PC-9 (cell line): ENCODE measurements at regions not wholly inside any gene's neighbourhood (a gene's known extent, or its start where the extent isn't known, plus 50 kb on each side); places are given as distances from the start of the nearest gene placed in this dataset.

Source experiments
- BruUV-seq: library from RNA; stranded (reverse); fragments of 400-500 nt; replicated peaks from 2 replicates; lab custom pipeline; 2021; lab: Mats Ljungman, UMichigan
- CTCF ChIA-PET: fragments of 300-600 bp; sonication (Branson Sonifier 250); formaldehyde crosslinking; loops from one replicate; lab custom pipeline; 2022; ENCODE audit warnings: antibody characterized with exemption; lab: Charles Lee
- POLR2A ChIA-PET: fragments of 300-600 bp; sonication (Branson Sonifier 250); formaldehyde crosslinking; loops from one replicate; lab custom pipeline; 2022; ENCODE audit warnings: antibody characterized with exemption; ENCODE audit not compliant: unreplicated experiment; lab: Charles Lee
- DNase-seq, 2 experiments: peaks; one replicate each; pipeline versions ENCODE4 v3.0.0 to v3.0.0-alpha.2; 2015 to 2022; ENCODE audit warnings: mixed read lengths in 1 of 2
- H2AFZ ChIP-seq: fragments of 200-600 bp; sonication (generic); 2 replicates; pipeline ENCODE4 v1.8.1; 2017; ENCODE audit warnings: antibody characterized with exemption
- H3F3A ChIP-seq: fragments of 200-600 bp; sonication (generic); 2 replicates; pipeline ENCODE4 v1.8.1; 2017; ENCODE audit warnings: antibody characterized with exemption, mild to moderate bottlenecking, low read depth; ENCODE audit not compliant: insufficient read depth
- H3K27ac ChIP-seq: fragments of 200-600 bp; sonication (generic); 2 replicates; pipeline ENCODE4 v1.6.1; 2016; ENCODE audit warnings: mixed run types
- H3K27me3 ChIP-seq: fragments of 200-600 bp; sonication (generic); 2 replicates; pipeline ENCODE4 v1.6.1; 2016; ENCODE audit warnings: low read depth, mixed run types; ENCODE audit not compliant: insufficient read depth
- H3K36me3 ChIP-seq: fragments of 200-600 bp; sonication (generic); 2 replicates; pipeline ENCODE4 v1.6.1; 2016; ENCODE audit warnings: low read depth, mixed run types
- H3K4me1 ChIP-seq: fragments of 200-600 bp; sonication (generic); replicated peaks from 2 replicates; pipeline ENCODE4 v1.6.1; 2016; ENCODE audit warnings: mixed run types; ENCODE audit not compliant: insufficient read depth
- H3K4me2 ChIP-seq: fragments of 200-600 bp; sonication (generic); 2 replicates; pipeline ENCODE4 v1.6.1; 2017; ENCODE audit warnings: mixed run types
- H3K4me3 ChIP-seq: fragments of 200-600 bp; sonication (generic); 2 replicates; pipeline ENCODE4 v1.6.1; 2016; ENCODE audit warnings: mixed run types
- H3K79me2 ChIP-seq: fragments of 200-600 bp; sonication (generic); 2 replicates; pipeline ENCODE4 v1.6.1; 2017; ENCODE audit warnings: low read depth, mixed run types
- H3K9me2 ChIP-seq: fragments of 200-600 bp; sonication (generic); 2 replicates; pipeline ENCODE4 v1.8.1; 2017; ENCODE audit warnings: mild to moderate bottlenecking; ENCODE audit not compliant: insufficient read depth
- H3K9me3 ChIP-seq: fragments of 200-600 bp; sonication (generic); 2 replicates; pipeline ENCODE4 v1.8.1; 2016; ENCODE audit warnings: low read depth; ENCODE audit not compliant: insufficient read depth
- H4K20me1 ChIP-seq: fragments of 200-600 bp; sonication (generic); 2 replicates; pipeline ENCODE4 v1.8.1; 2017; ENCODE audit not compliant: insufficient read depth
- EZH2 ChIP-seq: fragments of 200-600 bp; sonication (generic); IDR thresholded peaks from 2 replicates; pipeline ENCODE4 v1.8.0; 2017; ENCODE audit warnings: antibody characterized with exemption, low read depth
- intact Hi-C: fragments of 100-400 bp; cut with micrococcal nuclease; formaldehyde crosslinking; loops from one replicate; pipeline ENCODE4 v1.10.0; 2022; ENCODE audit not compliant: unreplicated experiment
- TF ChIP-seq, protein P1 (sequence below): fragments of 200-600 bp; sonication (generic); conservative IDR thresholded peaks from 2 replicates; pipeline ENCODE4 v1.6.1; 2017; ENCODE audit warnings: mixed run types, antibody characterized with exemption, mild to moderate bottlenecking, moderate library complexity

DNA sequence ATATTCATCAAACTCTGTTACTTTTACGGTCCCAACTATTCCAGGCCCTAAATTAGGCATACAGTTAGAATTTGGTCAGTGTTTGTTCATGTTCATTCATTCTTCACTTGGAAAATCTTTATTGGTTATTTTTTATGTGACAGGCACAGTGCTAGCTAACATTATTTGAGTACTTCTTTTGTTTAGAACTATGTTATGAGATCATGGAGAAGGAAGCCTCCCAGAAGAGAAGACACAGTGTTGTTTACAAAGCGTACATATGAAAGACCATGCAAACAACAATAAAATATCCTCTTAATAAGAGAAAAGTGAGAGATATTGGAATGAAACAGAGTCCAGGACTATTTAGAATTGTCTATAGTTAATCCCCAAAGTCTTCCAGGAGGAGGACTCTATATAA is 399.2 kb downstream of the LRIG3 start:
- Histone ChIP-seq H3K36me3 (no peaks in the 10 kb centered on the region), H4K20me1 (no peaks in the 10 kb centered on the region), H3K4me1 (no peaks in the 10 kb centered on the region), H2AFZ (no peak overlapping the region), H3K79me2 (no peaks in the 10 kb centered on the region), H3K4me2 (no peak overlapping the region), H3K27me3 (no peaks in the 10 kb centered on the region), H3K4me3 (no peak overlapping the region), H3K27ac (no peak overlapping the region), H3K9me2 (no peaks in the 10 kb centered on the region), H3K9me3 (no peaks in the 10 kb centered on the region; the same call in 1 of the 2 replicates), H3F3A (no peaks in the 10 kb centered on the region)
- BruUV-seq, result no TSS peak
- POLR2A ChIA-PET, result no interaction called here
- CTCF ChIA-PET, result no interaction called here
- intact Hi-C loops, result no loop called here
- TF ChIP-seq, protein P1, sequence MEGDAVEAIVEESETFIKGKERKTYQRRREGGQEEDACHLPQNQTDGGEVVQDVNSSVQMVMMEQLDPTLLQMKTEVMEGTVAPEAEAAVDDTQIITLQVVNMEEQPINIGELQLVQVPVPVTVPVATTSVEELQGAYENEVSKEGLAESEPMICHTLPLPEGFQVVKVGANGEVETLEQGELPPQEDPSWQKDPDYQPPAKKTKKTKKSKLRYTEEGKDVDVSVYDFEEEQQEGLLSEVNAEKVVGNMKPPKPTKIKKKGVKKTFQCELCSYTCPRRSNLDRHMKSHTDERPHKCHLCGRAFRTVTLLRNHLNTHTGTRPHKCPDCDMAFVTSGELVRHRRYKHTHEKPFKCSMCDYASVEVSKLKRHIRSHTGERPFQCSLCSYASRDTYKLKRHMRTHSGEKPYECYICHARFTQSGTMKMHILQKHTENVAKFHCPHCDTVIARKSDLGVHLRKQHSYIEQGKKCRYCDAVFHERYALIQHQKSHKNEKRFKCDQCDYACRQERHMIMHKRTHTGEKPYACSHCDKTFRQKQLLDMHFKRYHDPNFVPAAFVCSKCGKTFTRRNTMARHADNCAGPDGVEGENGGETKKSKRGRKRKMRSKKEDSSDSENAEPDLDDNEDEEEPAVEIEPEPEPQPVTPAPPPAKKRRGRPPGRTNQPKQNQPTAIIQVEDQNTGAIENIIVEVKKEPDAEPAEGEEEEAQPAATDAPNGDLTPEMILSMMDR, result no peak
- no peak for DNase-seq

DNA sequence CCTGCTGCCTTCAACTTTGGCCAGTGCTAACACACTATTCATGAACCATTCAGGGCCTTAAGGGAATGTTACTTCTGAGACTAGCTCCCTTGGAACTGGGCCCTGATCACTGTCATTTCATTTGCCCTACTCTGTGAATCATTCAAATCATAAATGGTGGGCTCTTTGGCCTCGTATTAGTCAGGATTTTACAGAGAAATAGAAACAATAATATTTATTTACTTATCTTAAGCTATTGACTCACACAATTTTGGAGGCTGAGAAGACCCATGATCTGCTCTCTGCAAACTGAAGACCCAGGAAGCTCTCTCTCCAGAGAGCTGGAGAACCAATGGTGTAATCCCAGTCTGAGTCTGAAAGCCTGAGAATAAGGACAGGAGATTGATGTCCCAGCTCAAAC is 398.5 kb downstream of the LRIG3 start:
- no TSS peak for BruUV-seq
- Histone ChIP-seq H3K4me1 (no peaks in the 10 kb centered on the region), H3K4me2 (no peak overlapping the region), H3K9me2 (no peaks in the 10 kb centered on the region), H3K79me2 (no peaks in the 10 kb centered on the region), H3K9me3 (no peaks in the 10 kb centered on the region; the same call in 1 of the 2 replicates), H2AFZ (no peak overlapping the region), H3K36me3 (no peaks in the 10 kb centered on the region), H3F3A (no peaks in the 10 kb centered on the region), H4K20me1 (no peaks in the 10 kb centered on the region), H3K27ac (no peak overlapping the region), H3K4me3 (no peak overlapping the region), H3K27me3 (no peaks in the 10 kb centered on the region)
- no peak for DNase-seq
- TF ChIP-seq, protein P1, result no peak
- no peak for TF ChIP-seq EZH2
- intact Hi-C loops, result no loop called here
- ChIA-PET CTCF (no interaction called here), POLR2A (no interaction called here)

GRCh38 chr12:58523360-58523759 is 396.9 kb downstream of the LRIG3 start:
- no peaks in the 10 kb centered on the region for H3K4me1 ChIP-seq
- no peaks in the 10 kb centered on the region for H4K20me1 ChIP-seq
- H3K27ac ChIP-seq, result no peak overlapping the region
- intact Hi-C loops, result no loop called here
- H3K4me2 ChIP-seq, result no peak overlapping the region
- CTCF ChIA-PET, result no interaction called here
- H3K9me3 ChIP-seq, result no peaks in the 10 kb centered on the region; the same call in 1 of the 2 replicates
- H3K36me3 ChIP-seq, result no peaks in the 10 kb centered on the region
- H3F3A ChIP-seq, result no peaks in the 10 kb centered on the region
- no peaks in the 10 kb centered on the region for H3K9me2 ChIP-seq
- H3K27me3 ChIP-seq, result no peaks in the 10 kb centered on the region
- no peak for TF ChIP-seq EZH2
- TF ChIP-seq, protein P1, result no peak
- DNase-seq, result no peak
- H2AFZ ChIP-seq, result no peak overlapping the region
- no TSS peak for BruUV-seq
- POLR2A ChIA-PET, result no interaction called here
- H3K4me3 ChIP-seq, result no peak overlapping the region
- H3K79me2 ChIP-seq, result no peaks in the 10 kb centered on the region
